A549 (cell line): ENCODE measurements at regions not wholly inside any gene's neighbourhood (a gene's known extent, or its start where the extent isn't known, plus 50 kb on each side); places are given as distances from the start of the nearest gene placed in this dataset.

Source experiments
- ATAC-seq, 2 experiments: fragments of 200-7000 bp in 1 of 2; fragments of >200 bp in 1 of 2; cut with Nextera tagmentation in 1 of 2; cut with Tn5 transposase in 1 of 2; 3 replicates each; pipeline versions ENCODE4 v1.8.0 to v1.9.1; 2018 to 2020; ENCODE audit warnings: mild to moderate bottlenecking in 1 of 2, moderate library complexity in 1 of 2
- CTCF ChIA-PET: fragments of 300-600 bp; sonication (Branson Sonifier 250); formaldehyde crosslinking; extraction: SDS; loops from one replicate; lab custom pipeline; 2021; ENCODE audit warnings: antibody characterized with exemption, inconsistent platforms; lab: Yijun Ruan, JAX
- POLR2A ChIA-PET: fragments of 350-600 bp; formaldehyde crosslinking; extraction: SDS; loops from one replicate; lab custom pipeline; 2021; ENCODE audit warnings: antibody characterized with exemption, inconsistent platforms; lab: Yijun Ruan, JAX
- DNase-seq, 2 experiments: peaks; one replicate each; pipeline versions ENCODE4 v3.0.0 to v3.0.0-alpha.2; 2011 to 2016; ENCODE audit warnings: low read depth in 1 of 2, low spot score in 1 of 2
- FAIRE-seq: peaks from 2 replicates; lab custom pipeline; 2011; peaks lifted over from hg19 to GRCh38; lab: Jason Lieb, UNC
- H3K27ac ChIP-seq, 2 experiments: fragments of >200 bp; sonication (Bioruptor Twin); formaldehyde crosslinking; 3 replicates each; pipeline ENCODE4 v1.5.1; 2016 to 2017
- H3K4me1 ChIP-seq: fragments of >200 bp; sonication (Bioruptor Twin); formaldehyde crosslinking; 3 replicates; pipeline ENCODE4 v1.6.1; 2016
- H3K4me2 ChIP-seq: fragments of >200 bp; sonication (Bioruptor Twin); formaldehyde crosslinking; 3 replicates; pipeline ENCODE4 v1.6.1; 2016
- H3K4me3 ChIP-seq: fragments of >200 bp; sonication (Bioruptor Twin); formaldehyde crosslinking; 3 replicates; pipeline ENCODE4 v1.5.1; 2016
- H3K9me3 ChIP-seq: fragments of >200 bp; sonication (Bioruptor Twin); formaldehyde crosslinking; 3 replicates; pipeline ENCODE4 v1.6.1; 2016
- CEBPB ChIP-seq, 2 experiments: fragments of >200 bp in 1 of 2; sonication (Bioruptor Twin) in 1 of 2; formaldehyde crosslinking in 1 of 2; IDR thresholded peaks; 2 replicates each; pipeline ENCODE4 v1.6.1; 2012 to 2016
- FOSB ChIP-seq: fragments of 250-450 bp; sonication (Bioruptor Pico); IDR thresholded peaks from 2 replicates; pipeline ENCODE4 v1.5.0; 2020; ENCODE audit warnings: mild to moderate bottlenecking, moderate library complexity
- HDAC2 ChIP-seq: fragments of 200-600 bp; sonication (generic); IDR thresholded peaks from 2 replicates; pipeline ENCODE4 v1.6.1; 2016
- HOXA7 ChIP-seq: fragments of 250-450 bp; sonication (Bioruptor Pico); IDR thresholded peaks from 2 replicates; pipeline ENCODE4 v1.5.0; 2020; ENCODE audit warnings: mild to moderate bottlenecking, moderate library complexity
- KDM5A ChIP-seq: fragments of 200-600 bp; sonication (generic); IDR thresholded peaks from 2 replicates; pipeline ENCODE4 v1.6.1; 2016; ENCODE audit warnings: antibody characterized with exemption, mild to moderate bottlenecking
- MAFK ChIP-seq: fragments of 450-650 bp; IDR thresholded peaks from 2 replicates; pipeline ENCODE4 v1.6.1; 2014; ENCODE audit not compliant: partially characterized antibody
- MAZ ChIP-seq: fragments of 150-350 bp; IDR thresholded peaks from 2 replicates; pipeline ENCODE4 v1.6.1; 2014; ENCODE audit warnings: antibody characterized with exemption, low read depth, low read length, borderline replicate concordance
- MYC ChIP-seq: IDR thresholded peaks from 2 replicates; pipeline ENCODE4 v1.6.1; 2012; ENCODE audit warnings: mild to moderate bottlenecking, inconsistent platforms, low read length, improper control_type of control experiment, borderline replicate concordance
- PHF8 ChIP-seq: fragments of 200-600 bp; sonication (generic); IDR thresholded peaks from 2 replicates; pipeline ENCODE4 v1.6.1; 2016; ENCODE audit warnings: low read depth, mild to moderate bottlenecking, antibody characterized with exemption, moderate library complexity, borderline replicate concordance
- RCOR1 ChIP-seq: fragments of 150-350 bp; IDR thresholded peaks from 2 replicates; pipeline ENCODE4 v1.6.1; 2014; ENCODE audit warnings: antibody characterized with exemption, low read length, low read depth
- RFX5 ChIP-seq: fragments of 450-650 bp; IDR thresholded peaks from 2 replicates; pipeline ENCODE4 v1.7.1; 2014; ENCODE audit warnings: antibody characterized with exemption, mild to moderate bottlenecking, moderate library complexity
- RNF2 ChIP-seq: fragments of 200-600 bp; sonication (generic); IDR thresholded peaks from 2 replicates; pipeline ENCODE4 v1.6.1; 2016; ENCODE audit warnings: low read depth, mild to moderate bottlenecking, antibody characterized with exemption, moderate library complexity, borderline replicate concordance
- SMC3 ChIP-seq: fragments of >200 bp; sonication (Bioruptor Twin); formaldehyde crosslinking; IDR thresholded peaks from 3 replicates; pipeline ENCODE4 v1.6.1; 2018; ENCODE audit warnings: inconsistent platforms
- ZC3H11A ChIP-seq: fragments of 450-650 bp; IDR thresholded peaks from 2 replicates; pipeline ENCODE4 v1.6.1; 2014; ENCODE audit warnings: antibody characterized with exemption, mild to moderate bottlenecking
- ZSCAN20 ChIP-seq: fragments of 250-450 bp; sonication (Bioruptor Pico); IDR thresholded peaks from 2 replicates; pipeline ENCODE4 v1.8.0; 2022; ENCODE audit warnings: mild to moderate bottlenecking, moderate library complexity
- WGBS: methylation state at CpG from one replicate; pipeline ENCODE4 v1.1.6; 2017; ENCODE audit errors: missing lambda C conversion rate; 5-methylcytosine and 5-hydroxymethylcytosine counted together
- TF ChIP-seq, protein P1 (sequence below): fragments of >200 bp; sonication (Bioruptor Twin); formaldehyde crosslinking; IDR thresholded peaks from 2 replicates; pipeline ENCODE4 v1.6.1; 2016
- TF ChIP-seq, protein P2 (sequence below): fragments of >200 bp; sonication (Bioruptor Twin); formaldehyde crosslinking; IDR thresholded peaks from 3 replicates; pipeline ENCODE4 v1.5.1; 2016
- TF ChIP-seq, protein P3 (sequence below): fragments of 250-450 bp; sonication (Bioruptor Pico); IDR thresholded peaks from 2 replicates; pipeline ENCODE4 v1.5.0; 2020; ENCODE audit warnings: low read depth, mild to moderate bottlenecking, moderate library complexity
- TF ChIP-seq, protein P4 (sequence below): IDR thresholded peaks from 2 replicates; pipeline ENCODE4 v1.6.1; 2012
- TF ChIP-seq, protein P5 (sequence below): fragments of 150-350 bp; IDR thresholded peaks from 2 replicates; pipeline ENCODE4 v1.6.1; 2014; ENCODE audit warnings: low read depth, mild to moderate bottlenecking, low read length
- TF ChIP-seq, protein P6 (sequence below): IDR thresholded peaks from 2 replicates; pipeline ENCODE4 v1.6.1; 2012; ENCODE audit warnings: low read depth, borderline replicate concordance
- TF ChIP-seq, protein P7 (sequence below): IDR thresholded peaks from 2 replicates; pipeline ENCODE4 v1.6.1; 2012

DNA sequence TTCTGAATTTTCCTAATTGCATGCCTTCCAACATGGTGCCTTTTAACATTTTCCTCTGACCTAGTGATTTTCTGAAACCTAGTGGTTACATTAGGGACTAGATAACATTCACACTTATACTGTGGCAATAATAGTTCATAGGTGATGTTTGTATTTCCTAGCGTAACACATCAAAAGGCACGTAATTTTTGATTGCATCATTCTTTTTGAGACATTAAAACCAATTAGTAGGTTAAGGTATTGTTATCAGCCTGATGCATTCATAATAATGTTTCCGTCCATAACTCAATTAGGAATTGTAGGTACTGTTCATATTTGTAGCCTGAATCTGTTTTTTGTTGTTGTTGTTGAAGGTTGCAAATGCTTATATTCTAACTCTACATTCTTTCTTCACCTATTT, 192.4 kb downstream of the ANXA1 start:
- ChIA-PET CTCF (no interaction called here), POLR2A (no interaction called here)
- Histone ChIP-seq H3K27ac (no peak overlapping the region), H3K4me1 (no peaks in the 10 kb centered on the region), H3K4me2 (no peak overlapping the region), H3K4me3 (no peak overlapping the region), H3K9me3 (no peaks in the 10 kb centered on the region)
- no peak for ATAC-seq
- no peak for DNase-seq
- FAIRE-seq, result no peak
- 28% methylated on average over 3 of the region's 3 CpGs for WGBS
- TF ChIP-seq HOXA7 (CRISPR knock-in tag) (no peak), RFX5 (no peak), RNF2 (no peak), KDM5A (no peak), MAZ (no peak), ZSCAN20 (CRISPR knock-in tag) (no peak), RCOR1 (no peak), SMC3 (no peak), PHF8 (no peak), CEBPB (IDR thresholded peaks at IDR 0.05) (no peak), FOSB (CRISPR knock-in tag) (no peak), HDAC2 (no peak)
- TF ChIP-seq, protein P1, sequence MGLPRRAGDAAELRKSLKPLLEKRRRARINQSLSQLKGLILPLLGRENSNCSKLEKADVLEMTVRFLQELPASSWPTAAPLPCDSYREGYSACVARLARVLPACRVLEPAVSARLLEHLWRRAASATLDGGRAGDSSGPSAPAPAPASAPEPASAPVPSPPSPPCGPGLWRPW, result no peak
- TF ChIP-seq, protein P2, sequence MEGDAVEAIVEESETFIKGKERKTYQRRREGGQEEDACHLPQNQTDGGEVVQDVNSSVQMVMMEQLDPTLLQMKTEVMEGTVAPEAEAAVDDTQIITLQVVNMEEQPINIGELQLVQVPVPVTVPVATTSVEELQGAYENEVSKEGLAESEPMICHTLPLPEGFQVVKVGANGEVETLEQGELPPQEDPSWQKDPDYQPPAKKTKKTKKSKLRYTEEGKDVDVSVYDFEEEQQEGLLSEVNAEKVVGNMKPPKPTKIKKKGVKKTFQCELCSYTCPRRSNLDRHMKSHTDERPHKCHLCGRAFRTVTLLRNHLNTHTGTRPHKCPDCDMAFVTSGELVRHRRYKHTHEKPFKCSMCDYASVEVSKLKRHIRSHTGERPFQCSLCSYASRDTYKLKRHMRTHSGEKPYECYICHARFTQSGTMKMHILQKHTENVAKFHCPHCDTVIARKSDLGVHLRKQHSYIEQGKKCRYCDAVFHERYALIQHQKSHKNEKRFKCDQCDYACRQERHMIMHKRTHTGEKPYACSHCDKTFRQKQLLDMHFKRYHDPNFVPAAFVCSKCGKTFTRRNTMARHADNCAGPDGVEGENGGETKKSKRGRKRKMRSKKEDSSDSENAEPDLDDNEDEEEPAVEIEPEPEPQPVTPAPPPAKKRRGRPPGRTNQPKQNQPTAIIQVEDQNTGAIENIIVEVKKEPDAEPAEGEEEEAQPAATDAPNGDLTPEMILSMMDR, result no peak
- TF ChIP-seq, protein P3, sequence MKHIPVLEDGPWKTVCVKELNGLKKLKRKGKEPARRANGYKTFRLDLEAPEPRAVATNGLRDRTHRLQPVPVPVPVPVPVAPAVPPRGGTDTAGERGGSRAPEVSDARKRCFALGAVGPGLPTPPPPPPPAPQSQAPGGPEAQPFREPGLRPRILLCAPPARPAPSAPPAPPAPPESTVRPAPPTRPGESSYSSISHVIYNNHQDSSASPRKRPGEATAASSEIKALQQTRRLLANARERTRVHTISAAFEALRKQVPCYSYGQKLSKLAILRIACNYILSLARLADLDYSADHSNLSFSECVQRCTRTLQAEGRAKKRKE, result no peak
- TF ChIP-seq, protein P4, sequence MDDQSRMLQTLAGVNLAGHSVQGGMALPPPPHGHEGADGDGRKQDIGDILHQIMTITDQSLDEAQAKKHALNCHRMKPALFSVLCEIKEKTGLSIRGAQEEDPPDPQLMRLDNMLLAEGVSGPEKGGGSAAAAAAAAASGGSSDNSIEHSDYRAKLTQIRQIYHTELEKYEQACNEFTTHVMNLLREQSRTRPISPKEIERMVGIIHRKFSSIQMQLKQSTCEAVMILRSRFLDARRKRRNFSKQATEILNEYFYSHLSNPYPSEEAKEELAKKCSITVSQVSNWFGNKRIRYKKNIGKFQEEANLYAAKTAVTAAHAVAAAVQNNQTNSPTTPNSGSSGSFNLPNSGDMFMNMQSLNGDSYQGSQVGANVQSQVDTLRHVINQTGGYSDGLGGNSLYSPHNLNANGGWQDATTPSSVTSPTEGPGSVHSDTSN, result no peak

DNA sequence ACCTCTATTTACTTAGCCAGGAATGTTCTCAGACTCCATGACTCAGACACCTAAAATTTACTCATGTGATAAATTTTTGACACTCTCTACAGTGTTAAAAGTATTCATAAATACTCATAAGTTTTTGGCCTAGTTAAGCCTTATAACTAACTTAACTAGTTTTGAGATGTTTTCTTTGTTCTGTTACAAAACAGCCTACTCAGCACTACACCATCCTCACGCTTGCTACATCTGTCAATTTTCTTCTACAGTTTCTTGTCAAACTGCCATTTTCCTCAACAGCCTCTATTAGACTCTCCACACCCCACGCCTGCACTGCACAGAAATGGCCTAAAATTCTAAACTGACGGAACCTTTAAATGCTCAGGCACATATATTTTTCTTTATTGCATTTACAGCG, 195.5 kb downstream of the ANXA1 start:
- no peak overlapping the region for H3K4me3 ChIP-seq
- H3K27ac ChIP-seq, result no peak overlapping the region
- TF ChIP-seq, protein P3, result no peak
- TF ChIP-seq, protein P5, sequence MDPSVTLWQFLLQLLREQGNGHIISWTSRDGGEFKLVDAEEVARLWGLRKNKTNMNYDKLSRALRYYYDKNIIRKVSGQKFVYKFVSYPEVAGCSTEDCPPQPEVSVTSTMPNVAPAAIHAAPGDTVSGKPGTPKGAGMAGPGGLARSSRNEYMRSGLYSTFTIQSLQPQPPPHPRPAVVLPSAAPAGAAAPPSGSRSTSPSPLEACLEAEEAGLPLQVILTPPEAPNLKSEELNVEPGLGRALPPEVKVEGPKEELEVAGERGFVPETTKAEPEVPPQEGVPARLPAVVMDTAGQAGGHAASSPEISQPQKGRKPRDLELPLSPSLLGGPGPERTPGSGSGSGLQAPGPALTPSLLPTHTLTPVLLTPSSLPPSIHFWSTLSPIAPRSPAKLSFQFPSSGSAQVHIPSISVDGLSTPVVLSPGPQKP, result no peak
- TF ChIP-seq MAFK (peak; percentile 84), MYC (no peak), ZSCAN20 (CRISPR knock-in tag) (no peak), ZC3H11A (no peak)
- TF ChIP-seq, protein P6, sequence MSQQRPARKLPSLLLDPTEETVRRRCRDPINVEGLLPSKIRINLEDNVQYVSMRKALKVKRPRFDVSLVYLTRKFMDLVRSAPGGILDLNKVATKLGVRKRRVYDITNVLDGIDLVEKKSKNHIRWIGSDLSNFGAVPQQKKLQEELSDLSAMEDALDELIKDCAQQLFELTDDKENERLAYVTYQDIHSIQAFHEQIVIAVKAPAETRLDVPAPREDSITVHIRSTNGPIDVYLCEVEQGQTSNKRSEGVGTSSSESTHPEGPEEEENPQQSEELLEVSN, result no peak
- TF ChIP-seq, protein P7, sequence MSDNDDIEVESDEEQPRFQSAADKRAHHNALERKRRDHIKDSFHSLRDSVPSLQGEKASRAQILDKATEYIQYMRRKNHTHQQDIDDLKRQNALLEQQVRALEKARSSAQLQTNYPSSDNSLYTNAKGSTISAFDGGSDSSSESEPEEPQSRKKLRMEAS, result no peak
- no peak overlapping the region for H3K4me2 ChIP-seq
- no peaks in the 10 kb centered on the region for H3K4me1 ChIP-seq
- DNase-seq (no peak), ATAC-seq (no peak), FAIRE-seq (no peak)
- WGBS, result 25% methylated on average over 4 of the region's 4 CpGs
- CTCF ChIA-PET, result no interaction called here
- H3K9me3 ChIP-seq, result no peaks in the 10 kb centered on the region
- POLR2A ChIA-PET, result no interaction called here
